Mesendoderm (in vitro differentiated cells): ENCODE measurements at regions not wholly inside any gene's neighbourhood (a gene's known extent, or its start where the extent isn't known, plus 50 kb on each side); places are given as distances from the start of the nearest gene placed in this dataset.
"Not testable (repeated sequence)": the region's sequence is repeated elsewhere in the genome, so short reads cannot be mapped to it uniquely, and the experiment has no call there.

Experiments used
- DNase-seq: peaks from one replicate; pipeline ENCODE4 v3.0.0; 2013
- H2AK5ac ChIP-seq: 2 replicates; pipeline ENCODE4 v1.6.1; 2013; ENCODE audit warnings: low read length, inconsistent platforms
- H2BK120ac ChIP-seq: 2 replicates; pipeline ENCODE4 v1.6.1; 2013; ENCODE audit warnings: low read depth, mild to moderate bottlenecking, low read length, moderate library complexity, mixed read lengths
- H2BK15ac ChIP-seq: replicated peaks from 2 replicates; pipeline ENCODE4 v1.6.1; 2013; ENCODE audit warnings: low read depth, mild to moderate bottlenecking, moderate library complexity
- H2BK5ac ChIP-seq: 2 replicates; pipeline ENCODE4 v1.6.1; 2013; ENCODE audit warnings: low read length, inconsistent platforms
- H3K18ac ChIP-seq: 2 replicates; pipeline ENCODE4 v1.6.1; 2013; ENCODE audit warnings: mild to moderate bottlenecking, low read length, mixed read lengths
- H3K23ac ChIP-seq: one replicate; pipeline ENCODE4 v1.6.1; 2013; ENCODE audit warnings: low read length
- H3K27ac ChIP-seq: 2 replicates; pipeline ENCODE4 v1.5.1; 2013; ENCODE audit warnings: low read depth, mild to moderate bottlenecking, inconsistent platforms, low read length, moderate library complexity
- H3K27me3 ChIP-seq: 2 replicates; pipeline ENCODE4 v1.6.1; 2013; ENCODE audit warnings: low read length, control low read depth, mild to moderate bottlenecking, inconsistent platforms; ENCODE audit not compliant: insufficient read depth, poor library complexity
- H3K36me3 ChIP-seq: 2 replicates; pipeline ENCODE4 v1.6.1; 2013; ENCODE audit warnings: low read length, inconsistent platforms; ENCODE audit not compliant: control insufficient read depth, insufficient read depth
- H3K4ac ChIP-seq: one replicate; pipeline ENCODE4 v1.6.1; 2013; ENCODE audit warnings: low read depth, mild to moderate bottlenecking, low read length, moderate library complexity
- H3K4me1 ChIP-seq: 2 replicates; pipeline ENCODE4 v1.6.1; 2013; ENCODE audit warnings: low read depth, low read length, inconsistent platforms; ENCODE audit not compliant: control insufficient read depth
- H3K4me2 ChIP-seq: 2 replicates; pipeline ENCODE4 v1.6.1; 2013; ENCODE audit warnings: low read length
- H3K4me3 ChIP-seq: 2 replicates; pipeline ENCODE4 v1.5.1; 2013; ENCODE audit warnings: mild to moderate bottlenecking, low read length
- H3K56ac ChIP-seq: one replicate; pipeline ENCODE4 v1.6.1; 2013; ENCODE audit warnings: low read length
- H3K79me1 ChIP-seq: 2 replicates; pipeline ENCODE4 v1.6.1; 2013; ENCODE audit warnings: low read length, inconsistent platforms
- H3K79me2 ChIP-seq: 2 replicates; pipeline ENCODE4 v1.6.1; 2013; ENCODE audit warnings: mild to moderate bottlenecking, low read length; ENCODE audit not compliant: control insufficient read depth, insufficient read depth
- H3K9ac ChIP-seq: 2 replicates; pipeline ENCODE4 v1.6.1; 2013; ENCODE audit warnings: low read length, inconsistent platforms
- H4K5ac ChIP-seq: one replicate; pipeline ENCODE4 v1.6.1; 2013; ENCODE audit warnings: low read length
- H4K8ac ChIP-seq: one replicate; pipeline ENCODE4 v1.6.1; 2013; ENCODE audit warnings: low read depth, mild to moderate bottlenecking, control low read depth, low read length, moderate library complexity
- WGBS: extraction: QIAGEN DNeasy Blood & Tissue Kit; methylation state at CpG from one replicate; pipeline ENCODE4 v1.1.7; 2013; ENCODE audit warnings: low lambda C conversion rate, missing lambda C conversion rate; ENCODE audit not compliant: insufficient coverage; ENCODE audit errors: extremely low coverage; 5-methylcytosine and 5-hydroxymethylcytosine counted together

DNA sequence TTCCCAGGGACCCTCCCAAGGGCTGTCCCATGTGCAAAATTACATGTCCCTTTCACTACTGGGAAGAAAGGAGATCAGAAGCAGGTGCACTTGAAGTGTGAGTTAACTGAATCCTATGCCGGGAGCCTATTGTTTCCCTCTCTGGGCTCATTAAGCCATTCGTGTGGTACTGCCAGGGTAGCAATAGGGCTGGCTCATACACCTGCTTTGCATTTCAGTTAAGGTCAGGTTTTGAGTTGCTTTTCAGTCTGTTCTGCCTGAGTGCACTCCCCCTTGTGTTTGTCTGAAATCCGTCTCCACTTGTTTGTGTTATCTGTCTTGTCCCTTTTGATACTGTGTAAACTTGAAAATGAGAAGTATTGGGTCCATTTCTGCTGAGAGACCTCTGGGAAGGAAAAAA lies 1232.6 kb upstream of the NRXN1 start:
- Histone ChIP-seq H3K4me1 (no peaks in the 10 kb centered on the region), H2BK5ac (no peak overlapping the region), H2BK120ac (no peak overlapping the region), H3K79me1 (no peaks in the 10 kb centered on the region), H3K27me3 (no peaks in the 10 kb centered on the region), H3K9ac (no peak overlapping the region), H2BK15ac (no peak overlapping the region), H2AK5ac (no peak overlapping the region), H3K18ac (no peak overlapping the region), H3K4ac (no peak overlapping the region), H3K79me2 (no peaks in the 10 kb centered on the region), H3K4me2 (no peak overlapping the region), H3K4me3 (no peak overlapping the region), H4K5ac (no peak overlapping the region), H3K23ac (no peak overlapping the region), H3K27ac (no peak overlapping the region), H4K8ac (no peak overlapping the region), H3K56ac (no peak overlapping the region), H3K36me3 (no peaks in the 10 kb centered on the region)
- WGBS, result no CpG with 5 or more reads among the region's 3 CpGs
- peak; percentile 8 for DNase-seq

DNA sequence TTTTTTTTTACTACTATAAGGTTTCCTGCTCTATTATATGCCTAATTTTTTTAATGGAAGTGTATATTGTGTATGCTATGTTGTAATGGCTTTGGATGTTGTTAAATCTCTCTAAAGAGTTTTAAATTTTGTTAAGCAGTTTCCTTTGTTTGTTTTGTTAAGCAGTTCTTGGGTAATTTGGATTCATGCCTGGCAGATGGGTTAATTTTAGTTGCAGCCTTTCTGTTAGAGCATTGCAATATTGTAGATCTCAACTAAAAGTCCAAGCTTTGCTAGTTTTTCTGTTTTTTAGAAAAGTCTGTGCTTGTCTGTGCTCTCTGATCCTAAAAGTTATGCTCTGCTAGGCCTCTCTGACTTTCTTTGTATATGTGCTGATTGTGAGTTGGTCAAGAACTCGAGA lies 1229.0 kb upstream of the NRXN1 start:
- WGBS, result no CpG with 5 or more reads among the region's 1 CpG
- H3K23ac ChIP-seq, result no peak overlapping the region
- H4K5ac ChIP-seq, result no peak overlapping the region
- no peak overlapping the region for H2BK15ac ChIP-seq
- DNase-seq, result no peak
- no peak overlapping the region for H3K4me2 ChIP-seq
- H3K79me2 ChIP-seq, result no peaks in the 10 kb centered on the region
- H2BK120ac ChIP-seq, result no peak overlapping the region
- H2BK5ac ChIP-seq, result no peak overlapping the region
- no peak overlapping the region for H3K4ac ChIP-seq
- no peak overlapping the region for H3K9ac ChIP-seq
- H2AK5ac ChIP-seq, result no peak overlapping the region
- H3K36me3 ChIP-seq, result no peaks in the 10 kb centered on the region
- no peak overlapping the region for H3K27ac ChIP-seq
- no peaks in the 10 kb centered on the region for H3K79me1 ChIP-seq
- no peak overlapping the region for H3K4me3 ChIP-seq
- H3K4me1 ChIP-seq, result no peaks in the 10 kb centered on the region
- H3K56ac ChIP-seq, result no peak overlapping the region
- H3K18ac ChIP-seq, result no peak overlapping the region
- H3K27me3 ChIP-seq, result no peaks in the 10 kb centered on the region
- H4K8ac ChIP-seq, result no peak overlapping the region

DNA sequence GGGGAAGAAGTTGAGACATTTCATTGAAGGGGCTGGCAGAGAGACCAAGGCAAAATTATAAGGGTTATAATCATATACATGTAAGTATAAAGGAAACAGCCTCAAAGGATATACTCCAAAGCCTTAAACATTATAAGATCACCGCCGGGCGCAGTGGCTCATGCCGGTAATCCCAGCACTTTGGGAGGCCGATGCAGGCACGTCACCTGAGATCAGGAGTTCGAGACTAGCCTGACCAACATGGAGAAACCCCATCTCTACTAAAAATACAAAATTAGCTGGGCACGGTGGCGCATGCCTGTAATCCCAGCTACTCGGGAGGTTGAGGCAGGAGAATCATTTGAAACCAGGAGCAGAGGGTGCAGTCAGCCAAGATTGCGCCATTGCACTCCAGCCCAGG lies 1227.0 kb upstream of the NRXN1 start:
- H3K4me2 ChIP-seq, H2AK5ac ChIP-seq, H2BK15ac ChIP-seq, H3K27me3 ChIP-seq, H2BK120ac ChIP-seq, H3K9ac ChIP-seq, H3K4me1 ChIP-seq, H3K79me2 ChIP-seq, H3K79me1 ChIP-seq, H3K23ac ChIP-seq, H3K4me3 ChIP-seq, H4K5ac ChIP-seq, H2BK5ac ChIP-seq, H3K18ac ChIP-seq, H3K56ac ChIP-seq, H3K27ac ChIP-seq, H3K4ac ChIP-seq, DNase-seq, H4K8ac ChIP-seq, H3K36me3 ChIP-seq: not testable (repeated sequence)
- WGBS, result no CpG with 5 or more reads among the region's 11 CpGs

DNA sequence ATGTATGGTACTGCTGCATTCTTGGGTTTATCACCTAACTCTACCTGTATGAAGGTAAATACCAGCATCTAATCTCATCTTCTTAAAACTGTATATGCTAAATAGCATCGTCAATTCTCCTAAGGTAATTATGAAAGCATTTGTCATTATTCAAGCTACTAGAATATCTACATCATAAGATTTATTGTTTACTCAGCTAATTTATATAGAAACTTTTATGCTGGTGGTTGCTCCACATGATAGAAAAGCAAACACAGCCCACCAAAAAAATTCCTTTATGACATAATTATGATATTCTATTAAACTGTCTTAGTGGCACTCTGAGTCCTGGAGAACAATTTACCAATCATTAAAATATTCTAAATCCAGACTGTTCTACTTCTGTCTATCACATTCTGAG lies 1226.1 kb upstream of the NRXN1 start:
- H3K56ac ChIP-seq, result no peak overlapping the region
- no peak overlapping the region for H3K23ac ChIP-seq
- H3K79me2 ChIP-seq, result no peaks in the 10 kb centered on the region
- no peak overlapping the region for H3K4me3 ChIP-seq
- no peak overlapping the region for H2AK5ac ChIP-seq
- no peak for DNase-seq
- no peak overlapping the region for H3K4me2 ChIP-seq
- no peak overlapping the region for H3K18ac ChIP-seq
- no peaks in the 10 kb centered on the region for H3K36me3 ChIP-seq
- no peak overlapping the region for H3K4ac ChIP-seq
- H4K8ac ChIP-seq, result no peak overlapping the region
- no peaks in the 10 kb centered on the region for H3K79me1 ChIP-seq
- H3K27ac ChIP-seq, result no peak overlapping the region
- H2BK5ac ChIP-seq, result no peak overlapping the region
- H3K9ac ChIP-seq, result no peak overlapping the region
- H3K4me1 ChIP-seq, result no peaks in the 10 kb centered on the region
- H3K27me3 ChIP-seq, result no peaks in the 10 kb centered on the region
- no peak overlapping the region for H4K5ac ChIP-seq
- H2BK120ac ChIP-seq, result no peak overlapping the region
- WGBS, result no CpG with 5 or more reads among the region's 1 CpG
- H2BK15ac ChIP-seq, result no peak overlapping the region

DNA sequence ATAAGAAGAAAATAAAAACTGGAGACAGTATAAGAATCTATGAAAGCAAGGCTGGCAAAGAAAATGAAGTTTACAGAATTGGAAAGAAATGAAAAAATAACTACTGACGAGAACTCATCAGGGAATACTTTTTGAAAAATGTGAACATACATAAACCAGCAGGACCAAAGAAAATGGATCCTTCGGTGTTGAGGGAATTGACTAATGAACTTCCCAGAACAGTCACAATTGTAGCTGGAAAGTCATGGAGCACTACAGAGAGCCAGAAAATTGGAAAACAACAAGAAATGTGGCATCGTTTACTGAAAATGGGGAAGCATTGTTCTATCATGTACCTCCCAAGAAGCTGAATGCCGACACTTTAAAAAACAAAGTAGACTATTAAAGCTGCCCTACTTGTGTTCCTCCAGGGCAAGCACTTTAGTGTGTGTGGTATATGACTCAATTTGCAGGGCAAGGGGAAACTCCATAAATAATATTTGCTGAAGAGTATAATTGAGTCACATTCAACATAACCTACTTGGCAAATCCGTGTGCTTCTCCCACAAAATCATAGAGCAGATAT lies 1221.6 kb upstream of the NRXN1 start:
- no peak overlapping the region for H2BK15ac ChIP-seq
- DNase-seq, result no peak
- H3K9ac ChIP-seq, result no peak overlapping the region
- no peak overlapping the region for H2AK5ac ChIP-seq
- H3K4ac ChIP-seq, result no peak overlapping the region
- no peaks in the 10 kb centered on the region for H3K4me1 ChIP-seq
- H4K8ac ChIP-seq, result no peak overlapping the region
- H3K56ac ChIP-seq, result no peak overlapping the region
- H3K23ac ChIP-seq, result no peak overlapping the region
- H3K79me2 ChIP-seq, result no peaks in the 10 kb centered on the region
- H2BK5ac ChIP-seq, result no peak overlapping the region
- H3K4me2 ChIP-seq, result no peak overlapping the region
- no peak overlapping the region for H3K18ac ChIP-seq
- H3K36me3 ChIP-seq, result no peaks in the 10 kb centered on the region
- H4K5ac ChIP-seq, result no peak overlapping the region
- H2BK120ac ChIP-seq, result no peak overlapping the region
- no peaks in the 10 kb centered on the region for H3K27me3 ChIP-seq
- H3K79me1 ChIP-seq, result no peaks in the 10 kb centered on the region
- WGBS, result no CpG with 5 or more reads among the region's 5 CpGs
- H3K4me3 ChIP-seq, result no peak overlapping the region
- no peak overlapping the region for H3K27ac ChIP-seq

DNA sequence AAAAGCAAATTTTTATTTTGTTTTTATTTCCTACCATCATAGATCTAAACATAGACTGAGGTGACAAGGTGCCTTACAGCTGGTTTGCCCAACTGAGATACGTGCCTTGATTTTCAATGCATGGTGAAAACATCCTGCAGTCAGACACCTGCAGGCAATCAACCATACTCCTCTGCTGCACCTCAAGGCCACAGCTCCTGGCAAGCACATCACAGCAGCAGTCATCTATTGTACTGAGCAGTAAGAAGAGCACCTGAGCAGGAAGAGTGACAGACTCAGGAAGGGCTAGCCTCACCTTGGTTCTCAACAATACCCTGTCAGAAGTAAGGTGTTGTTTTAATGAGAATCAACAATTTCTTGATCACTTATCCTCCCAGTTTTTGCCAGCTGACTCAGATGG lies 1206.8 kb upstream of the NRXN1 start:
- H3K27me3 ChIP-seq, result no peaks in the 10 kb centered on the region
- H2BK120ac ChIP-seq, result no peak overlapping the region
- H3K18ac ChIP-seq, result no peak overlapping the region
- no peak overlapping the region for H4K5ac ChIP-seq
- no peak overlapping the region for H3K4me3 ChIP-seq
- no peak overlapping the region for H3K23ac ChIP-seq
- no peak overlapping the region for H3K56ac ChIP-seq
- H3K4me1 ChIP-seq, result no peaks in the 10 kb centered on the region
- WGBS, result no CpG with 5 or more reads among the region's 1 CpG
- H2BK15ac ChIP-seq, result no peak overlapping the region
- H2BK5ac ChIP-seq, result no peak overlapping the region
- H3K79me2 ChIP-seq, result no peaks in the 10 kb centered on the region
- no peaks in the 10 kb centered on the region for H3K36me3 ChIP-seq
- no peak overlapping the region for H3K4ac ChIP-seq
- no peak overlapping the region for H2AK5ac ChIP-seq
- no peak overlapping the region for H4K8ac ChIP-seq
- no peaks in the 10 kb centered on the region for H3K79me1 ChIP-seq
- peak; percentile 10 for DNase-seq
- H3K9ac ChIP-seq, result no peak overlapping the region
- no peak overlapping the region for H3K27ac ChIP-seq
- no peak overlapping the region for H3K4me2 ChIP-seq
